HEK293T (cell line): ENCODE measurements at regions not wholly inside any gene's neighbourhood (a gene's known extent, or its start where the extent isn't known, plus 50 kb on each side); places are given as distances from the start of the nearest gene placed in this dataset.

ENCODE experiments used
- BHLHE40 ChIP-seq: fragments of 450-650 bp; IDR thresholded peaks from 2 replicates; pipeline ENCODE4 v1.6.1; 2016; ENCODE audit warnings: mild to moderate bottlenecking, moderate library complexity, borderline replicate concordance
- ELF4 ChIP-seq: fragments of 450-650 bp; IDR thresholded peaks from 2 replicates; pipeline ENCODE4 v1.6.1; 2017; ENCODE audit warnings: antibody characterized with exemption
- FOXA1 ChIP-seq: fragments of 450-650 bp; IDR thresholded peaks from 2 replicates; pipeline ENCODE4 v1.6.1; 2016; ENCODE audit warnings: mild to moderate bottlenecking
- FOXK2 ChIP-seq: fragments of 450-650 bp; IDR thresholded peaks from 2 replicates; pipeline ENCODE4 v1.6.1; 2016; ENCODE audit warnings: mild to moderate bottlenecking
- FOXM1 ChIP-seq: fragments of 450-650 bp; IDR thresholded peaks from 2 replicates; pipeline ENCODE4 v1.6.1; 2017; ENCODE audit warnings: mild to moderate bottlenecking, borderline replicate concordance
- L3MBTL2 ChIP-seq: fragments of 450-650 bp; conservative IDR thresholded peaks from 2 replicates; pipeline ENCODE4 v1.6.1; 2016; ENCODE audit warnings: mild to moderate bottlenecking
- LEF1 ChIP-seq: fragments of 450-650 bp; IDR thresholded peaks from 2 replicates; pipeline ENCODE4 v1.6.1; 2017; ENCODE audit warnings: mild to moderate bottlenecking, borderline replicate concordance
- NFRKB ChIP-seq: fragments of 450-650 bp; IDR thresholded peaks from 2 replicates; pipeline ENCODE4 v1.6.1; 2016; ENCODE audit warnings: mild to moderate bottlenecking, moderate library complexity
- SP1 ChIP-seq: fragments of 450-650 bp; IDR thresholded peaks from 2 replicates; pipeline ENCODE4 v1.6.1; 2017
- SUZ12 ChIP-seq: fragments of 450-650 bp; IDR thresholded peaks from 2 replicates; pipeline ENCODE4 v1.6.1; 2016; ENCODE audit warnings: mild to moderate bottlenecking
- TARDBP ChIP-seq: fragments of 450-650 bp; IDR thresholded peaks from 2 replicates; pipeline ENCODE4 v1.6.1; 2016
- ZNF384 ChIP-seq: fragments of 450-650 bp; IDR thresholded peaks from 2 replicates; pipeline ENCODE4 v1.6.1; 2016

DNA sequence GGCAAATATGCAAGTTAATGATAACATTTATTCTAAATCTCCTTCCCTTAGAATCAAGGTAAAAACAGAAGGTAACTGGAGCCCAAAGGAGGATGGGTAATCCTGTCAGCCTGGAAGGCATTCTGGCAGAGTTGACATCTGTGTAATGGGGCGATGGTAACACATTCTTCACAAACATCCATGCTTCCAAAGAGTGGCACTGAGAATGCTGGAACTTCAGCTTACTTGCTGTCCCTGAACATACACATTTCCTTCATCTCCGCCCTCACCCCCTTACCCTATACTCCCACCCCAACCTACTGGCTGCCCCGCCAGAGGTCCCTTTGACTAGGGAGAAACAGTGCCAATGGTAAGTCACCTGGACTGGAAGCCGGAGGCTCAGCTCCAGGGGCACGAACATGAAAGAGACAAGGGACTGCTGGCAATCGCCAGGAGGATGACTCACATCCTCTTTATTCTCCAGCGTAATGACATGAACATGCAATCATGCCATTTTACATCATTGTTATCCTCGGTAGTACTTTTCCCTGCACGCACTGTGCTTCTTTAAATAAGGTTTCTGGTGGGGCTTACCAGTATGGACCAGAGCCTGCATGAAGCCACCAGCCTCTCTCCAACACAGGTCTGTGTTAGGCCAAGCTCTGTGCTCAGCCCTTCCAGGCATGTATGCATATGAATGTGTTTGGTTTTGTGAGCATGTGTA lies 694.2 kb upstream of the TENM3 start:
- TF ChIP-seq SP1 (no peak), FOXA1 (no peak), L3MBTL2 (no peak), NFRKB (no peak), ZNF384 (no peak), TARDBP (no peak), FOXM1 (no peak), FOXK2 (no peak), ELF4 (no peak), SUZ12 (no peak), BHLHE40 (no peak), LEF1 (no peak)
